HS-27A (cell line): ENCODE measurements at regions not wholly inside any gene's neighbourhood (a gene's known extent, or its start where the extent isn't known, plus 50 kb on each side); places are given as distances from the start of the nearest gene placed in this dataset.

Source experiments
- DNase-seq: peaks from one replicate; pipeline ENCODE4 v3.0.0-alpha.2; 2012; ENCODE audit warnings: low read depth, missing footprints

DNA sequence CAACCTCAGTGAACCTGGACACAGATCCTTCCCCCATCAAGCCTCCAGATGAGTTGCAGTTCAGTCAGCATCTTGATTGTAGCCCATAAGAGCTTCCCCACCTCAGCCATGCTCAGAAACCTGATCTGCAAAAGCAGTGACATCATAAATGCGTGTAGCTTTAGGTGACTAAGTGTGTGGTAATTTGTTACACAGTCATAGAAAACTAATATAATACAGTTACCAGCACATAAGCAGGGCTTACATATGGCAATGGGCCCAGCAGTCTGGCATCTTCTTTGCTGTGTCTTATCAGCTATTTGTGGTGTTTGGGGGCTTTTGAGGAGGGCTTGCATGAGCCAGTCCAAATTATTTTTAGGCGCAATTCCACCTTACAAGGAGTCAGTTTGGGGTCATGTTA lies 807.0 kb downstream of the SLC4A3 start:
- DNase-seq, result peak; percentile 9

DNA sequence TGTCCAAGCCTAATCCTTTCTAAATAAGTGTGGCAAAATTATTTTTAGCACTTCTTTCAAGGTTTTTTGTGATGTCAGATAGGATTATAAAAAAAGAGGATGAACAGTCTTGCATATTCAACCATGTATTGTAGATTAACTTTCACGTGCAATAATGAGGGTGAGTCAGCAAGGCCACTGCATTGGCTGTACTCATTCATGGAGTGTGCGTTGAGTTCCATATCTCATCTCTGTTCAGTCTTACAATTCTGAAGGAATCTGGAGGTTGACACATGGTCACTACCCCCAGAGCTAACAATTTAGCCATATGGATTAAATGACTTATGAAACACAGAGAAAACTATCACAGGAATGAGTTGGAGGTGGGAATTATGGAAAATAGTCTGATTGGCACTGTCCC lies 810.5 kb downstream of the SLC4A3 start:
- DNase-seq, result no peak

DNA sequence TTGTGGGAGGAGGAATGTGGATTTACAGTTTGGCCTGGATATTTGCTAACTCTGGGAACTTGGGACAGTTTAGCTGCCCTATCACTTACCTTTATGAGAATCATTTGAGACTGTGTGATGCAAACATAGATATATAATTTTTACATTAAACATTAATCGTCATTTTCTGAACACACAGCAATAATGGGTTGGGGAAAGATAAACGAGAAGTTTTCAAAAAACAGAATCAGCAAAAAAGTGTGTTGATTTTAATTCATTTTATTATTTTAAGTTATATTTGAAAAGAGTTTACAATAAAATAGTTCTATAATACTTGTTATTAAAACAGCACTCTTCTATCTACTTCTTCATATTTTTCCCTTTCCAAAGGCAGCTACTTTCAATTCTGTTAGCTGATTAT lies 813.3 kb downstream of the SLC4A3 start:
- DNase-seq, result no peak

DNA sequence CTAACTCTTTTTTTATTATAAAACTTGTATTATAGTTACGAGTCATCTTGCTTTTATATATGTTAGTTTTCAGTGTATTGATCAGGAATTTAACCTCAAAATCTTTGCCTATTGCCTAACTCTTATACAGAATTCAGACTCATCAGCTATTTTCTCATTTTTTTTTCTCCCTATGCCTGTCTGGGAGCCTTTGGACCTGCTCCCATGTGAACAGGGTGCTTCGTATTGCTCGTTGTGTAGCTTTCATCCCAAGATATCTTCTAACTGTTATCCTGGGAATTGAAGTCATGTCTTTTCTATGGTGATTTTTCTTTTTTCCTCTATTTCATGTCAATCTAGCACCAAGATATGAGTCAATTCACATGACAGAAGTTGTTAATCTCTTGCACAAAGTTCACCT lies 814.0 kb downstream of the SLC4A3 start:
- no peak for DNase-seq

DNA sequence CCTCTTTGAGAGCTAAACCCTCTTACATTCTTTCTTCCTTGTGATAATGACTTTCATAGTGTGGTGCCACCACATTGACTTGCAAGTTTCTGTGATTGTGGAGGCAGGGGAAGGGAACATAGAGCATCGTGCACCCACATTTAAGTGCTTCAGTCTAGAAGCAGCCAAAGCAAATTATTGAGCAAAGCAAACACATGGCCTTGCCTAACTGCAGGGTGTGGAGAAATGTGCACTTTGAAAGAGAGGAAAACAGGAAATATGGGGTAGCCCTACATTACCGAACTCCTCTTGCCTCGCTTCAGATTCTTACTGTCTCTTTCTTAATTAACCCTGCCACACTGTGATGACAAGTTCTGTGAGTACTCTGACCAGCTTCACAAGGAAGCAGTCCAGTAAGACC lies 814.6 kb downstream of the SLC4A3 start:
- no peak for DNase-seq

DNA sequence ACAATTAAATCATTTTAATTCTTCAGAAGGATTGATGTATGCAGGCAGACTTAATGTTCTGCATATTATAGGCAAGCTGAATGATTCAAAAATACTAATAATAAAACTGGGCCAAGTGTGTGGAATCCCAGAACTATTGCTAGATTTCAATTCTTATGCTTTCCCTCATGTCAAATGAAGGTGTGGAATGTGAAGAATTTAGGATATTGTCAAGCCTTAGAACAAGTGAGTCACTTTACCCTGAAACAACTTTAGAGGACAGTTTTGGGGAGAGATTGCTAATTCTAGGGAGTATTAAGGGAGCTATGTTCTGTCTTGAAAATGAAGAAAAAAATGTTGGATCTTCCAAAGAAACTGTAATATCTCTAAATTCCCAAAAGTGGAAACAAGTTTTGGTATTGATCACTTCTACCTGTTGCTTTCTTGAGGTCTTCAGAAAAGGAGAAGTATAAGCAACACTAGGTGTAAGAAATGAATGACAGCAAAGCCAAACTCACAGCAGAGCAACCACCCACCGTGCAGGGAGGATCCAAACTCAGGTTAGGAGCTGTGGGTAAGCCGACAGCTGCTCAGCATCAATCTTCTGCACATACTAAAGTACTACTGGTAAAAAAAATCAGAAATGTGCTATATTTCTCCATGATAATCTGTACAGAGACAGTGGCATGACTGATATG lies 818.1 kb downstream of the SLC4A3 start:
- DNase-seq, result peak; percentile 38

DNA sequence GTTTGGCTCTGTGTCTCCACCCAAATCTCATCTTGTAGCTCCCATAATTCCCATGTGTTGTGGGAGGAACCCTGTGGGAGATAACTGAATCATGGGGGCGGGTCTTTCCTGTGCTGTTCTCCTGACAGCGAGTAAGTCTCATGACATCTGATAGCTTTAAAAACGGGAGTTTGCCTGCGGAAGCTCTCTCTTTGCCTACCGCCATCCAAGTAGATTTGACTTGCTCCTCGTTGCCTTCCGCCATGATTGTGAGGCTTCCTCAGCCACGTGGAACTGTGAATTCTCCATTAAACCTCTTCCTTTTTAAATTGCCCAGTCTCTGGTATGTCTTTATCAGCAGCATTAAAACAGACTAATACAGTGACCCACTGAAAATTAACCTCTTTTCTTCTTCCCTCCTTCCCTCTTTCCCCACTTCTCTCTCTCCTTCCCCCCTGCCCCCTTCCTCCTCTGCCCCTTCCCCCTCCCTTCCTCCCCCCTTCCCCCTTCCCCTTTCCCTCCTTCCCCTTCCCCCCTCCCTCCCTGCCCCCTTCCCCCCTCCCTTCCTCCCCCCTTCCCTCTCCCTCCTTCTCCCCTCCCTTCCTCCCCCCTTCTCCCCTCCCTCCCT lies 818.8 kb downstream of the SLC4A3 start:
- DNase-seq, result no peak

DNA sequence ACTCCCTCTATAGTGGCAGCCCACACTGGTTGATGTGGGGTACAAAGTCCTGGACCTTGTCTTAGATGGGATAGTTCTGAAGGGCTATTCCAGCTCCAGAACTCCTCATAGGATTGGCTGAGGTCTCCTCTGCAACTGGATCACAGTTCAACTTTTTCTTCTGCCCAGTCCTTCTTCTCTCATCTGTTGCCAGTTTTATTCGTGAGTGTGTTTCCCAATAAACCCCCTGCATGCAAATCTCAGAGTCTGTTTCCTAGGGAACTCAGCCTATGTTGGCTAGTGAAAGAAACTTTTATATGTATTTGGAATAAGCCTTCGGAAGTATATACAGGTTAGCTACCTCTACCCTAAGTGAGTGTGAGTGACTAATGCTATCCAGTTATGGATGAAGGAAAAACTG lies 823.4 kb downstream of the SLC4A3 start:
- DNase-seq, result no peak

DNA sequence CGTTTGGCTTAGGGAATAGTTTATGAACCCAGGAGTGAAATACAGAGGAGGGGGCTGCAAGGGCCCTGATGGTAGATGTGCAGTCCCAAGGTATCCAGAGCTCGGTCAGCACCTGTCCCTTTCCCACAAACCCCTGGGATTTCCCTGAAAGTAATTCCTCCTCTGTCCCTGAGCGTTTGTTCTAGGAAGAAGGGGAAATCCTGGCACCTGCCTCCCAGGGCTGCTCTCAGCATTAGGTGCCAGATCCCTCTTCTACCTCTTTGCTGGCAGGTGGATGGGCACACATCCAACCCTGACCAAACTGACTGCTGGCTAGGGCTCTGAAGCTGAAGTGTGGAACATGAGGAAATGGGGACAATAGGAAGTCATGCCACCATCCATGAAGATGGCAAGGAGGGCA lies 824.0 kb downstream of the SLC4A3 start:
- no peak for DNase-seq

DNA sequence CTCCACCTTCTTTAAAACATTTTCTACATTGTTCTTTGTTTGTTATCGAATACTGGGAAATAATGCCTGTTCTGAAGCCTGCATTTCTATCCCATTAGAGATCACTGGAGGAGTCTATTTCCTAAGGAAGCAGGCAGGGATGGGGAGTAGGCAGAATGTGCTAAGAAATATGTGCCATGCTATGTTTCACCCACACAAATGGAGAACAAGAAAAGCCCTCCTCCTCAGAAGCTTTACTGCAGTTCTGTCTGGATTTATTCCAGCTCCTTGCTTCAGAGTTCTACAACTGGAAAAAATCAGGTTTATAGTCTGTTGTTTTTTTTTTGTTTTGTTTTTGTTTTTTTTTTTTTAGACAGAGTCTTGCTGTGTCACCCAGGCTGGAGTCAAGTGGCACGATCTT lies 825.1 kb downstream of the SLC4A3 start:
- no peak for DNase-seq

DNA sequence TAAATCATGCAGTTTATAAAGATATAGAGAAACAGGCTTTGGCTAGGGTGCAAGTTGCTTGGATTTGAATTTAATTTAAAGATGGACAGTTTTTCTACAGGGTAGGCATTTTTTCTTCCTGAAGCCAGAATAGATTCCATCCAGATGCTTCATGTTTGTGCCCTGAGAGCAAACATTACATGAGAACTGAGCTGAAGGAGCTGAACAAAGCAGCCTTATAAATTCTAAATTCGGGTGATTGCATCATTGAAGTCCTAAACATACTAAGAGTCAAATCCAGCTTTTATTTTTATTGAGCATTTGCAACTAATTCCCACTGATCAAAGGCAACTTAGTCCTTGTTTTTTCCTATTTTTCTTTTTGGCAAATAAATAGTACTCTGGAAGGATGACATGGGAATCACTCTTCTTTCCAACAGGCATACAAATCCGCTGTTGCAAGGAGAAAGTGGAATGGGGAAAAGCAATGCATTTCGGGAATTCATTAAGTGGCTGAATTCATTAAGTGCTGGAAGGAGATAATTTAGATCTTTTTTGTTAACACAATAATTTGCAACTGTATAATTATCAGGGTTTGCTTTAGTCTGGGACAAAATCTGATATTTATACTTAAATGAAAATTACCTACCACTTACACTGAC lies 828.0 kb downstream of the SLC4A3 start:
- no peak for DNase-seq

DNA sequence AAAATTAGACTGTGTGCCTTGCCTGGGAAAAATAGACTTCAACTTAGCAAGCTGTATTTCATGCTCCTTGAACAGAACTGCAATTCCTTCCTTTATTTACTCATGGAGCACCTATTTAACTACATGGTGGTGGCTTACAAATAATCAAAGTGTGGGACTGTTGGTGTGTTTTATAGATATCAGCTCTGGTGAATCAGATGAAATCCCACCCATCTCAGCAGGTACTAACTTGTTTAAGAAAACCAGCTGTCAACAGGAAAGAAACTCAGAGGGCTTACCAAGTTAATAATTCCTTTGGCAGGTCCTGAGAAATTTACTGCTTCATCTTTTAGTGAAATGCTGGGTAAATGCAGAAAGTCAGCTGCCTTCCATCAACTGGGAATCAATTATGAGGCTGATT lies 830.6 kb downstream of the SLC4A3 start:
- DNase-seq, result no peak

DNA sequence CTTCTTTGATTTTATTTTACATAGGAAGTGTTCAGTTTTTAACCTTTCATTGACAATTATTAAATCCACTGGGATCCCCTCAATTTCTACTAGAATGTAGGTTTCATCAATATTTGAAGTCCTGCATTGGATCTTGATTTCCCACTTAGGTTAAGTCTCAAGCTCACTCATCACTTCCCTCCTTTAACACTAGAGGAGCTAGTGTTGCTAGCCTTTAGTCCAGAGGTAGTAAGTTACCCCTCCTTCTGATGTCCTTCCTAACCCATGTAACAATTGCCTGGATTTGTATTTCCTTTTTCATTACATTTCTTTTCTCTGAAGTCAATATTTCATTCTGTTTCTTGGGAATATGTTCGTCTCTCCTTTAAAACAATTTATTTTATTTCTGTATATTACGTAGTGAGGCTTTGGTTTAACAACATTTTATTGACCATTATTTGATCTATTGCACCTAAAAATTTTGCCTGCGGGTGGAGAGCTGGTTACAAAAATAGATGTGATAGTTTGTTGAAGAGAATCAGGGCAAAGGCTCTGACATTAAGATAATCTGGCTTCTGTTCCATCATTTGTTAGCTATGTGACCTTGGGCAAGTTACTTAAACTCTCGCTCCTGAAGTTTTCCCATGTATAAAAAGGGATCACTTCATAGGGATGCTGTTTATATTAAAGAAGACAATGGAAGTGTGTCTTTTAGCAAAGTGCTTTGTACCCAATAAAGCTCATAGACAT lies 833.0 kb downstream of the SLC4A3 start:
- no peak for DNase-seq

DNA sequence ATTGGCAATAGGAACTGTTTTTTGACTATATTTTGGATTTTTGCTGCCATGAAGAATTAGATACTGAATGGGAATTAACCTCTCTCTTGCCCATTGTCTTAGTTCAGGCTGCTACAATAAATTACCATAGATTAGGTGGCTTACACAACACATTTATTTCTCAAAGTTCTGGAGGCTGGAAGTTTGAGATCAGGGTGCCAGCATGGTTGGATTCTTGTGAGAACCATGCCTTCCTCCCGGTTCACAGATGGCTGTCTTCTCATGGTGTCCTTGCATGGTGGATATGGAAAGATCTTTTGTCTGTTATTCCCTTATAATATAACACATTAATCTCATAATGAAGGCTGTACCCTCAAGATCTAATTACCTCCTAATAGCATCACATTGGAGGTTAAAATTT lies 836.4 kb downstream of the SLC4A3 start:
- DNase-seq, result no peak

DNA sequence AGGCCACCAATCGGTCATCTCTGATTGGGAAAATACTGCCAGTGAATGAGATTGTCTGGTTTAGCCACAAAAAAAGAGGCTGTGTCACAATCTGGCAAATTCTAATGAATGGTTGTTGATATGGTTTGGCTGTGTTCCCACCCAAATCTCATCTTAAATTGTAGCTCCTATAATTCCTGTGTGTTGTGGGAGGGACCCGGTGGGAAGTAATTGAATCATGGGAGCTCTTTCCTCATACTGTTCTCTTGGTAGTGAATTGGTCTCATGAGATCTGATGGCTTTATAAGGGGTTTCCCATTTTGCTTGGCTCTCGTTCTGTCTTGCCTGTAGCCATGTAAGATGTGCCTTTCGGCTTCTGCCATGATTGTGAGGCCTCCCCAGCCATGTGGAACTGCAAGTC lies 838.3 kb downstream of the SLC4A3 start:
- DNase-seq, result no peak

DNA sequence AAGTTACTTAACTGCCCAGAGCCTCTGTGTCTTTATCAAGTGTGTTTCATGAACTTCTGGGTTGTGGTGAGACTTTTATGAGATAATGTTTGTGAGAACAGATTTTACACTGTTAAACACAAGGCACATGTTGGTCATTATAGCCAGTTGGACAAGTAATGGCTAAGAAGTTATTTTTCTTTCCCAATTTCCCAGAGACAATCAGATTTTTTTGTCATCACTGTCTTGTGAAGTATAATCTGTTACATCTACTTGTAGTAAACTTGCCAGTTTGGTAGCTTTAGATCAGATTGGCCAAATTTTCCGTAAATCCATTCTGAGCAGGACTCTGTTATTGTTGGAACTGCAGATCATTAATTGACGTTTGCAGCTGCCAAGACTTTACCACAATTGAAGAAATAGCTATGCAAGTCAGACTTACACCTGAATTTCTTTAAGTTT lies 838.8 kb downstream of the SLC4A3 start:
- DNase-seq, result no peak

DNA sequence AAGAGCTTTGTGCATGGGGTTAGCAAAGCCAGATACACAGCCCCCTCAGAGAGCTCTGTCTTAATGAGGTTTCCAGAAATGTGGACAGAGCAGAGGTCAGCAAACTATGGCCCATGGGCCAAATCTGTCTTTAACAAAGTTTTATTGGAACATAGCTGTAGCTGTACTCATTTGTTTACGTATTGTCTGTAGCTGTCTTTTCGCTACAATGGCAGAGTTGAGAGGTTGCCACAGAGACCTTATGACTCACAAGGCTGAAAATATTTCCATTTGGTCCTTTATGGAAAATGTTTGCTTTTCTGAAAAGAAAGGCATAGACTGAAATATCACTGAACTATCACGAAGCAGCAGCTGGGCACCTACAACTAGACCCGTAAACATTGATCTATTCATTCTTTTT lies 841.8 kb downstream of the SLC4A3 start:
- no peak for DNase-seq

DNA sequence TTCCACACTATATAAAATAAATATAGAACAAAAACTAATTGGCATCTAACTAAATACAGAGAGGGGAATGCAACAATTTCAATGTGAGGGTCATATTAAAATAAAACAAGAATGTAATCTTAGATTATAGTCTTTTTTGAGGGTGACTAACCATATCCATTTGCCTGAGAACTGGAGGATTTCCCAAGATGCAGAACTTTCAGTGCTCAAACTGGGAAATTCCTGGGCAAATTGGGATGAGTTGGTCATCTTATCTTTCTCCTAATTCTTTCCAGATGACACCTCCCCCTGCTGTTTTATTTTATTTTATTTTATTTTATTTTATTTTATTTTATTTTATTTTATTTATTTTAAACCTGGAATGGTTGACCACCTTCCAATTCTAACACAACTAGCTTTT lies 846.2 kb downstream of the SLC4A3 start:
- no peak for DNase-seq

DNA sequence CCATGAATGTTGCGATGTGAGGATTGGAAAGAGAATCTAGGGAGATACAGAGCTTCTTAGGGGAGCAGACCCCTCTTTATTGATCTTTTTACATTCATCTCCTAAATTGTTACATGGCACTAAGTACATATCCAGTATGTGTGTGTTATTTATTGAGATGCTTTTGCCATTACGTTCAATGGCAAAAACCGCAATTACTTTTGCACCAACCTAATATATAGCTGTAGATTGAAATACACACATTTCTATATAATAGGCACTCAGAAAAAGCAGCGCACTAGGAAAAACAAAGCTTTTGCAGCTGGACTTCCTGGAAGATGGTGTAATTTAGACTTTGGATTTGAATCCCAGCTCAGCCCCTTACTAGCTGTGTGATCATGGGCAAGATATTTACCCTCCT lies 849.4 kb downstream of the SLC4A3 start:
- DNase-seq, result no peak

DNA sequence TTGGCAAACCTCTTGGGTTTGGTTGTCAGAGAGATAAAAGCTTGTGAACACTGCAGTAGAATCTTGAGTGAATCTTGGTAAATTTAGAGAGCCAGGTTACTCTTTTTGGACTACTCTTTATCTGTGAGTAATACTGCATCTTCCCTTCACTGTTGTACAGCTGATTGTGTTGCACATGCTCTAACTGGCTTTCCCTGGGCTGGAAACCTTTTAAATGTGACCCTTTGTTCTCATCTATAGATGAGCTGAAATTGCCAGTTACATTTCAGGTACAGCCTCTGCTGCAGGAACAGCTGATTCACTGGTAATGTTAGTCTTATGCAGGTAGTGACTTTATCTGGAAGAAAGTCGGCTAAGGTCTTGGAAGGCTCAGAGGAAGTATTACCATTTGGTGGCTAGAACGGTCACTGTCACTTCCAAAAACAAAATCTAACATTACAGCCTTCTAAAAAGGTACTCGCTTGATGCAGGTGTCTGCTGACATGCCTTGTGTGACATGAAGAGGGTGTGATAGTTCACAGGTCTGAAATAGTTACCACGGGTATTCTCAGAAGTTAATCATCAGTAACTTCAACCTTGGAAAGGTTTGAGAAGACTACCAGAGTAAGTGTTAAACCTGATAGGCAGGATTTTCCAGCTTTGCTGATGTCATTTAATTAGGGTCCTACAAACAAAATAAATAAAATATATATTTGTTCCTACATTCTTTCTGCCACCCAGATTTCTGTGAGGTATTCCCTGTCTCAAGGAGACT lies 851.1 kb downstream of the SLC4A3 start:
- no peak for DNase-seq

DNA sequence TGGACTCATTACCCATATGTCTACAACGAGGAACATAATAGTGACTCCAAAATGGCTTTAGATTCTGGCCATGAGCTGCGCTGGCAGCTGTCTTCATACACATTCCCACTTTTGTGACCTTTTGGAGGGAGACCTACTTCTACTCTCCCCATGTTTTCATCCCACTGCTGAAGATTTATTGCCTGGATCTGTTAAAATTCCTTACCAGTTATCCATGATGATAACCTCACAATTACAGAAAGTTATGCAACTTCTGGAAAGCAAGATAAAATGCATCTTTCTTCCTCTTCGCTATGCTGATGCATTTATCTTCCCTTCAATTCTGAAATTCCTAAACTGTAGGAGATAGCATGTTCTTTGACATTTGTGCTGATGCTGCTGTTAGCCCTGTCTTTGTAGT lies 855.3 kb downstream of the SLC4A3 start:
- no peak for DNase-seq

DNA sequence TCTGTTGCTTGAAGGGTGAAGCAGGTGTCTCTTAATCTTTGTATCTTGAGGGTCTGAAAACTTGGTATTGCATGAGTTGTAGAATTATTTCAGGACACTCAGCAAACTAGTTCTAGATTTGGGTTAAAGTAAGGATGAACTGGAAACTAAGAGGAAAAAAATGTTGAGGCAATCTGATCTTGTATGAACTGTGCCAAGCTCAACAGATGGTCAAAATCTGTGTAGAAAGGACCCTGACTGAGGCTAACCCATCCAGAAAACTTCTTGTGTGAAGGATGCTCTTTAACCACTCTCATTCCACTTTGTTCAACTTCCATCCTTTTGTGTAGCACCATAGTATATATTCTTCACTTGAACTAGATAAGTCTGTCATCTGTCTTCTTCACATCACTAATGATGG lies 861.7 kb downstream of the SLC4A3 start:
- no peak for DNase-seq
